Breast epithelium (tissue), 4 donors: ENCODE measurements at regions not wholly inside any gene's neighbourhood (a gene's known extent, or its start where the extent isn't known, plus 50 kb on each side); places are given as distances from the start of the nearest gene placed in this dataset.
A peak's percentile ranks its signal among the peaks of the same experiment; 100 is the strongest.

ENCODE experiments used
- DNase-seq, 2 donors: peaks; one replicate each; pipeline ENCODE4 v3.0.0-alpha.2; 2019; ENCODE audit warnings: low spot score in 2 of 2
- H3K27ac ChIP-seq, 2 donors: fragments of 200-600 bp; sonication (generic) in 1 of 2; one replicate each; pipeline ENCODE4 v1.5.1; 2016 to 2019; ENCODE audit warnings: mild to moderate bottlenecking in 1 of 2
- H3K27me3 ChIP-seq, 2 donors: fragments of 200-600 bp; sonication (generic) in 1 of 2; one replicate each; pipeline versions ENCODE4 v1.5.1 to v1.6.0; 2017 to 2019; ENCODE audit warnings: control low read depth in 1 of 2, mild to moderate bottlenecking in 1 of 2
- H3K36me3 ChIP-seq: fragments of 200-600 bp; one replicate; pipeline ENCODE4 v1.5.1; 2019
- H3K4me1 ChIP-seq, 2 donors: fragments of 200-600 bp; sonication (generic); one replicate each; pipeline ENCODE4 v1.5.1; 2016 to 2019; ENCODE audit warnings: control low read depth in 1 of 2
- H3K4me3 ChIP-seq, 3 donors: fragments of 200-600 bp; sonication (generic); 1 replicate in 2 of 3; 2 replicates in 1 of 3; pipeline ENCODE4 v1.5.1; 2016 to 2019; ENCODE audit warnings: mild to moderate bottlenecking in 3 of 3, moderate library complexity in 2 of 3
- H3K9me3 ChIP-seq, 2 donors: fragments of 200-600 bp; sonication (generic) in 1 of 2; one replicate each; pipeline ENCODE4 v1.5.1; 2016 to 2019; ENCODE audit warnings: control low read depth in 1 of 2
- CTCF ChIP-seq, 3 donors: fragments of 450-650 bp; IDR thresholded peaks; one replicate each; pipeline ENCODE4 v1.5.1; 2016 to 2017; ENCODE audit warnings: antibody characterized with exemption in 3 of 3, mild to moderate bottlenecking in 3 of 3, moderate library complexity in 3 of 3
- POLR2A ChIP-seq: fragments of 450-650 bp; IDR thresholded peaks from one replicate; pipeline ENCODE4 v1.6.1; 2016; ENCODE audit warnings: antibody characterized with exemption, mild to moderate bottlenecking, moderate library complexity
- POLR2AphosphoS5 ChIP-seq, 3 donors: sonication (generic); formaldehyde crosslinking; IDR thresholded peaks; one replicate each; pipeline ENCODE4 v1.6.1; 2017; ENCODE audit warnings: antibody characterized with exemption in 3 of 3
- intact Hi-C: fragments of 100-400 bp; cut with DNase I; formaldehyde crosslinking; loops from one replicate; pipeline ENCODE4 v1.15.1; 2023; ENCODE audit warnings: low total_unique reads

- H3K4me3 ChIP-seq, result no peak overlapping the region
- no peaks in the 10 kb centered on the region for H3K9me3 ChIP-seq
- DNase-seq, result no peak
- H3K27ac ChIP-seq, result no peak overlapping the region
- TF ChIP-seq POLR2AphosphoS5 (IDR thresholded peaks at IDR 0.05), result no peak
- no peak for TF ChIP-seq POLR2A
- no peak for TF ChIP-seq CTCF (IDR thresholded peaks at IDR 0.05)
- no peaks in the 10 kb centered on the region for H3K36me3 ChIP-seq
- intact Hi-C loops, result no loop called here
- no peaks in the 10 kb centered on the region for H3K27me3 ChIP-seq
- H3K4me1 ChIP-seq, result no peaks in the 10 kb centered on the region
Measured at GRCh38 chr1:208475449-208475848, 231.3 kb upstream of the PLXNA2 start.

- Histone ChIP-seq H3K4me3 (no peak overlapping the region), H3K27ac (peak overlapping the region; percentile 41 to 49), H3K36me3 (no peaks in the 10 kb centered on the region), H3K9me3 (no peaks in the 10 kb centered on the region), H3K27me3 (no peaks in the 10 kb centered on the region), H3K4me1 (no peaks in the 10 kb centered on the region)
- DNase-seq, result no peak
- no peak for TF ChIP-seq CTCF (IDR thresholded peaks at IDR 0.05)
- no peak for TF ChIP-seq POLR2AphosphoS5 (IDR thresholded peaks at IDR 0.05)
- TF ChIP-seq POLR2A, result no peak
- intact Hi-C loops, result no loop called here
Measured at GRCh38 chr1:208475951-208476845, 232.0 kb upstream of the PLXNA2 start.

- intact Hi-C loops, result no loop called here
- H3K27ac ChIP-seq, result peak overlapping the region; percentile 41 to 49
Measured at GRCh38 chr1:208476846-208477170, 232.6 kb upstream of the PLXNA2 start.

GRCh38 chr1:208479435-208479834 is 235.3 kb upstream of the PLXNA2 start:
- intact Hi-C loops, result no loop called here
- Histone ChIP-seq H3K4me1 (no peaks in the 10 kb centered on the region), H3K4me3 (no peak overlapping the region), H3K27ac (no peak overlapping the region), H3K36me3 (no peaks in the 10 kb centered on the region), H3K9me3 (no peaks in the 10 kb centered on the region), H3K27me3 (no peaks in the 10 kb centered on the region)
- no peak for TF ChIP-seq CTCF (IDR thresholded peaks at IDR 0.05)
- TF ChIP-seq POLR2AphosphoS5 (IDR thresholded peaks at IDR 0.05), result no peak
- TF ChIP-seq POLR2A, result no peak
- no peak for DNase-seq

More at GRCh38 chr1:208476846-208477170, 232.6 kb upstream of the PLXNA2 start:
- no peak for DNase-seq
- TF ChIP-seq POLR2A, result no peak
- no peak for TF ChIP-seq POLR2AphosphoS5 (IDR thresholded peaks at IDR 0.05)
- TF ChIP-seq CTCF (IDR thresholded peaks at IDR 0.05), result no peak
- Histone ChIP-seq H3K36me3 (no peaks in the 10 kb centered on the region), H3K27me3 (no peaks in the 10 kb centered on the region), H3K4me3 (no peak overlapping the region), H3K4me1 (no peaks in the 10 kb centered on the region), H3K9me3 (no peaks in the 10 kb centered on the region)

- H3K9me3 ChIP-seq, result no peaks in the 10 kb centered on the region
- intact Hi-C loops, result no loop called here
- H3K4me1 ChIP-seq, result no peaks in the 10 kb centered on the region
- TF ChIP-seq POLR2A (no peak), POLR2AphosphoS5 (IDR thresholded peaks at IDR 0.05) (no peak), CTCF (IDR thresholded peaks at IDR 0.05) (no peak)
- DNase-seq, result no peak
- H3K27me3 ChIP-seq, result no peaks in the 10 kb centered on the region
- no peak overlapping the region for H3K27ac ChIP-seq
- no peaks in the 10 kb centered on the region for H3K36me3 ChIP-seq
- no peak overlapping the region for H3K4me3 ChIP-seq
Measured at GRCh38 chr1:208485512-208485911, 241.3 kb upstream of the PLXNA2 start.
